Keratinocyte (primary cell): ENCODE measurements at regions not wholly inside any gene's neighbourhood (a gene's known extent, or its start where the extent isn't known, plus 50 kb on each side); places are given as distances from the start of the nearest gene placed in this dataset.
A peak's percentile ranks its signal among the peaks of the same experiment; 100 is the strongest.

Source experiments
- EZH2 ChIP-seq: IDR thresholded peaks from one replicate; pipeline ENCODE4 v1.6.1; 2012; ENCODE audit warnings: inconsistent platforms, mild to moderate bottlenecking, low read length, moderate library complexity
- TF ChIP-seq, protein P1 (sequence below), 3 experiments: IDR thresholded peaks in 1 of 3; conservative IDR thresholded peaks in 1 of 3; optimal IDR thresholded peaks in 1 of 3; 2 replicates in 2 of 3; 3 replicates in 1 of 3; pipeline versions ENCODE3 to v1.5.1; 2011; ENCODE audit warnings: low read length in 3 of 3, mild to moderate bottlenecking in 3 of 3, moderate library complexity in 2 of 3, control low read depth in 1 of 3, inconsistent platforms in 1 of 3; ENCODE audit not compliant: insufficient read depth in 2 of 3; ENCODE audit errors: extremely low read depth in 1 of 3

DNA sequence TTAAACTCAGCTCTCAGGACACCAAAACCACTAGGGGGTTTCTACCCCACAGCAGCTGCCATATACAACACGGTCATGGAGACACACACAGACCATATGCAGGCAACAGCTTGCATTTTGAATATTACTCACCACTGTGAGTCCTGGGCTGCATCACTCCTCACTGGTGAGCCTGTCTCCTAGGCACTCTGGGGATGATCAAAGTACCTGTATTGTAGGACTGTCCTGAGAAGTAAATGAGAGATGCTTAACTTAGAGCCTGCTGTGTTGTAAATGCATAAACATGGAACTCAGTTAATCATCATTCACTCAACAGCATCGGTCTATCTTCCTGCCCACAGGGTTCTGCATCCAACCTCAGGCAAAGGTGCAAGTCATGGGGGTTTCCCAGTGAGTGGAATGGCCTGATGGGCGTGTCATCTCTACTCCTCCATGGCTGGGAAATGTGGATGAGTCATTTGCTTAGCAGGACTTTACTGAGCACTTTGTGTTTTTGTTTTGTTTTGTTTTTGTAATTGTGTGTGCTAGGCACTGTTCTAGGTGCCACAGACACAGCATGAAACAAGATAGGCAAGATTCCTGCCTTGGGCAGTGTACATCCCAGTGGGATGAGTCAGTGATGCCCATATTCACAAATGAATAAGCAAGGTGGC is 1141.2 kb upstream of the TMEM132C start:
- TF ChIP-seq, protein P1, sequence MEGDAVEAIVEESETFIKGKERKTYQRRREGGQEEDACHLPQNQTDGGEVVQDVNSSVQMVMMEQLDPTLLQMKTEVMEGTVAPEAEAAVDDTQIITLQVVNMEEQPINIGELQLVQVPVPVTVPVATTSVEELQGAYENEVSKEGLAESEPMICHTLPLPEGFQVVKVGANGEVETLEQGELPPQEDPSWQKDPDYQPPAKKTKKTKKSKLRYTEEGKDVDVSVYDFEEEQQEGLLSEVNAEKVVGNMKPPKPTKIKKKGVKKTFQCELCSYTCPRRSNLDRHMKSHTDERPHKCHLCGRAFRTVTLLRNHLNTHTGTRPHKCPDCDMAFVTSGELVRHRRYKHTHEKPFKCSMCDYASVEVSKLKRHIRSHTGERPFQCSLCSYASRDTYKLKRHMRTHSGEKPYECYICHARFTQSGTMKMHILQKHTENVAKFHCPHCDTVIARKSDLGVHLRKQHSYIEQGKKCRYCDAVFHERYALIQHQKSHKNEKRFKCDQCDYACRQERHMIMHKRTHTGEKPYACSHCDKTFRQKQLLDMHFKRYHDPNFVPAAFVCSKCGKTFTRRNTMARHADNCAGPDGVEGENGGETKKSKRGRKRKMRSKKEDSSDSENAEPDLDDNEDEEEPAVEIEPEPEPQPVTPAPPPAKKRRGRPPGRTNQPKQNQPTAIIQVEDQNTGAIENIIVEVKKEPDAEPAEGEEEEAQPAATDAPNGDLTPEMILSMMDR (optimal IDR thresholded peaks at IDR 0.05 in 1 of 3, IDR thresholded peaks at IDR 0.05 in 1 of 3, conservative IDR thresholded peaks at IDR 0.05 in 1 of 3; ENCODE audit: extremely low read depth in 1 of 3, insufficient read depth in 2 of 3, low read length in 3 of 3): peak in 1 of 3 experiments; percentile 21
- no peak for TF ChIP-seq EZH2
